ENCODE measurements at regions not wholly inside any gene's neighbourhood (a gene's known extent, or its start where the extent isn't known, plus 50 kb on each side); places are given as distances from the start of the nearest gene placed in this dataset.

GRCh38 chr19:31120952-31121351, 228.3 kb downstream of the TSHZ3 start:
- H3K9me3 Mint-ChIP-seq, result no peaks in the 10 kb centered on the region
- H3K27me3 Mint-ChIP-seq, result no peaks in the 10 kb centered on the region
- DNase-seq, result no peak
- H3K4me3 Mint-ChIP-seq, result no peak overlapping the region
- H3K27ac Mint-ChIP-seq, result no peak overlapping the region
- CTCF ChIA-PET, result no interaction called here
- H3K4me1 Mint-ChIP-seq, result no peaks in the 10 kb centered on the region
- no peaks in the 10 kb centered on the region for H3K36me3 Mint-ChIP-seq

- Mint-ChIP-seq H3K36me3 (no peaks in the 10 kb centered on the region), H3K27ac (no peak overlapping the region), H3K9me3 (no peaks in the 10 kb centered on the region), H3K4me1 (no peaks in the 10 kb centered on the region), H3K27me3 (no peaks in the 10 kb centered on the region), H3K4me3 (no peak overlapping the region)
- DNase-seq, result no peak
- CTCF ChIA-PET, result no interaction called here
Observed at GRCh38 chr19:31119951-31120690, 229.1 kb downstream of the TSHZ3 start.

- H3K36me3 Mint-ChIP-seq, result no peaks in the 10 kb centered on the region
- H3K27ac Mint-ChIP-seq, result no peak overlapping the region
- no peak overlapping the region for H3K4me3 Mint-ChIP-seq
- DNase-seq, result no peak
- H3K27me3 Mint-ChIP-seq, result peaks cover 8% of the 10 kb centered on the region
- CTCF ChIA-PET, result no interaction called here
- no peaks in the 10 kb centered on the region for H3K9me3 Mint-ChIP-seq
- no peaks in the 10 kb centered on the region for H3K4me1 Mint-ChIP-seq
Observed at GRCh38 chr19:31118986-31119385, 230.2 kb downstream of the TSHZ3 start.

- Mint-ChIP-seq H3K27ac (no peak overlapping the region), H3K4me1 (no peaks in the 10 kb centered on the region)
- no peak for DNase-seq
Observed at GRCh38 chr19:31118287-31118955, 230.8 kb downstream of the TSHZ3 start.

GRCh38 chr19:31114585-31114984, 234.7 kb downstream of the TSHZ3 start:
- no peaks in the 10 kb centered on the region for H3K36me3 Mint-ChIP-seq
- no peaks in the 10 kb centered on the region for H3K9me3 Mint-ChIP-seq
- no peak overlapping the region for H3K27ac Mint-ChIP-seq
- no peak overlapping the region for H3K4me3 Mint-ChIP-seq
- peaks cover 19% of the 10 kb centered on the region for H3K27me3 Mint-ChIP-seq
- no peak for DNase-seq
- CTCF ChIA-PET, result no interaction called here
- peaks cover 6% of the 10 kb centered on the region for H3K4me1 Mint-ChIP-seq

More at GRCh38 chr19:31118287-31118955, 230.8 kb downstream of the TSHZ3 start:
- CTCF ChIA-PET, result no interaction called here
- no peaks in the 10 kb centered on the region for H3K9me3 Mint-ChIP-seq
- H3K27me3 Mint-ChIP-seq, result peaks cover 8% of the 10 kb centered on the region
- H3K36me3 Mint-ChIP-seq, result no peaks in the 10 kb centered on the region
- H3K4me3 Mint-ChIP-seq, result no peak overlapping the region

- H3K36me3 Mint-ChIP-seq, result no peaks in the 10 kb centered on the region
- peaks cover 32% of the 10 kb centered on the region for H3K27me3 Mint-ChIP-seq
- peaks cover 11% of the 10 kb centered on the region for H3K4me1 Mint-ChIP-seq
- H3K9me3 Mint-ChIP-seq, result no peaks in the 10 kb centered on the region
- H3K27ac Mint-ChIP-seq, result no peak overlapping the region
- CTCF ChIA-PET, result no interaction called here
- no peak overlapping the region for H3K4me3 Mint-ChIP-seq
- DNase-seq, result no peak
Observed at GRCh38 chr19:31113293-31113692, 235.9 kb downstream of the TSHZ3 start.

GRCh38 chr19:31112158-31112557, 237.1 kb downstream of the TSHZ3 start:
- peaks cover 35% of the 10 kb centered on the region for H3K27me3 Mint-ChIP-seq
- peaks cover 11% of the 10 kb centered on the region for H3K4me1 Mint-ChIP-seq
- DNase-seq, result no peak
- H3K4me3 Mint-ChIP-seq, result no peak overlapping the region
- no peaks in the 10 kb centered on the region for H3K9me3 Mint-ChIP-seq
- H3K36me3 Mint-ChIP-seq, result no peaks in the 10 kb centered on the region
- CTCF ChIA-PET, result no interaction called here
- no peak overlapping the region for H3K27ac Mint-ChIP-seq

GRCh38 chr19:31111741-31112140, 237.5 kb downstream of the TSHZ3 start:
- H3K9me3 Mint-ChIP-seq, result no peaks in the 10 kb centered on the region
- no peak overlapping the region for H3K27ac Mint-ChIP-seq
- H3K27me3 Mint-ChIP-seq, result peaks cover 35% of the 10 kb centered on the region
- DNase-seq, result no peak
- CTCF ChIA-PET, result no interaction called here
- peaks cover 11% of the 10 kb centered on the region for H3K4me1 Mint-ChIP-seq
- no peaks in the 10 kb centered on the region for H3K36me3 Mint-ChIP-seq
- H3K4me3 Mint-ChIP-seq, result no peak overlapping the region

- Mint-ChIP-seq H3K9me3 (no peaks in the 10 kb centered on the region), H3K27ac (no peak overlapping the region), H3K36me3 (no peaks in the 10 kb centered on the region), H3K27me3 (peaks cover 35% of the 10 kb centered on the region), H3K4me1 (peaks cover 11% of the 10 kb centered on the region), H3K4me3 (no peak overlapping the region)
- DNase-seq, result no peak
- CTCF ChIA-PET, result no interaction called here
Observed at GRCh38 chr19:31110336-31110735, 238.9 kb downstream of the TSHZ3 start.

- peaks cover 11% of the 10 kb centered on the region for H3K4me1 Mint-ChIP-seq
Observed at GRCh38 chr19:31109636-31110035, 239.6 kb downstream of the TSHZ3 start.

GRCh38 chr19:31107096-31107495, 242.1 kb downstream of the TSHZ3 start:
- no peak overlapping the region for H3K27ac Mint-ChIP-seq

More at GRCh38 chr19:31109636-31110035, 239.6 kb downstream of the TSHZ3 start:
- Mint-ChIP-seq H3K27me3 (peaks cover 32% of the 10 kb centered on the region), H3K9me3 (no peaks in the 10 kb centered on the region), H3K27ac (no peak overlapping the region), H3K4me3 (no peak overlapping the region), H3K36me3 (no peaks in the 10 kb centered on the region)
- no peak for DNase-seq
- CTCF ChIA-PET, result no interaction called here

GRCh38 chr19:31105761-31106160, 243.5 kb downstream of the TSHZ3 start:
- H3K4me1 Mint-ChIP-seq, result peaks cover 11% of the 10 kb centered on the region
- H3K27me3 Mint-ChIP-seq, result peaks cover 26% of the 10 kb centered on the region
- no peak for DNase-seq
- no peak overlapping the region for H3K4me3 Mint-ChIP-seq
- no peaks in the 10 kb centered on the region for H3K9me3 Mint-ChIP-seq
- CTCF ChIA-PET, result no interaction called here
- no peak overlapping the region for H3K27ac Mint-ChIP-seq
- H3K36me3 Mint-ChIP-seq, result no peaks in the 10 kb centered on the region

More at GRCh38 chr19:31107096-31107495, 242.1 kb downstream of the TSHZ3 start:
- H3K4me3 Mint-ChIP-seq, result no peak overlapping the region
- CTCF ChIA-PET, result no interaction called here
- no peaks in the 10 kb centered on the region for H3K36me3 Mint-ChIP-seq
- no peak for DNase-seq
- H3K9me3 Mint-ChIP-seq, result no peaks in the 10 kb centered on the region
- H3K4me1 Mint-ChIP-seq, result peaks cover 11% of the 10 kb centered on the region
- H3K27me3 Mint-ChIP-seq, result peaks cover 27% of the 10 kb centered on the region

- Mint-ChIP-seq H3K27me3 (peaks cover 16% of the 10 kb centered on the region), H3K4me3 (no peak overlapping the region), H3K9me3 (no peaks in the 10 kb centered on the region), H3K27ac (no peak overlapping the region), H3K4me1 (peaks cover 4% of the 10 kb centered on the region), H3K36me3 (no peaks in the 10 kb centered on the region)
- CTCF ChIA-PET, result no interaction called here
- DNase-seq, result no peak
Observed at GRCh38 chr19:31104451-31104850, 244.8 kb downstream of the TSHZ3 start.

- H3K27ac Mint-ChIP-seq, result no peak overlapping the region
- H3K4me3 Mint-ChIP-seq, result no peak overlapping the region
- H3K27me3 Mint-ChIP-seq, result peaks cover 6% of the 10 kb centered on the region
- no peak for DNase-seq
- CTCF ChIA-PET, result no interaction called here
- no peaks in the 10 kb centered on the region for H3K9me3 Mint-ChIP-seq
- no peaks in the 10 kb centered on the region for H3K36me3 Mint-ChIP-seq
- H3K4me1 Mint-ChIP-seq, result no peaks in the 10 kb centered on the region
Observed at GRCh38 chr19:31103228-31103627, 246.0 kb downstream of the TSHZ3 start.

- no peaks in the 10 kb centered on the region for H3K36me3 Mint-ChIP-seq
- H3K4me3 Mint-ChIP-seq, result no peak overlapping the region
- CTCF ChIA-PET, result no interaction called here
- no peak overlapping the region for H3K27ac Mint-ChIP-seq
- DNase-seq, result no peak
- H3K27me3 Mint-ChIP-seq, result peaks cover 4% of the 10 kb centered on the region
- no peaks in the 10 kb centered on the region for H3K4me1 Mint-ChIP-seq
- no peaks in the 10 kb centered on the region for H3K9me3 Mint-ChIP-seq
Observed at GRCh38 chr19:31102674-31103073, 246.6 kb downstream of the TSHZ3 start.
